ENCODE measurements at regions not wholly inside any gene's neighbourhood (a gene's known extent, or its start where the extent isn't known, plus 50 kb on each side); places are given as distances from the start of the nearest gene placed in this dataset.

- no peak overlapping the region for H3K4me3 ChIP-seq
- intact Hi-C loops (cut with DNase I): no loop called here
- H3K27me3 ChIP-seq: no peaks in the 10 kb centered on the region
- no peaks in the 10 kb centered on the region for H3K4me1 ChIP-seq
- TF ChIP-seq POLR2A (IDR thresholded peaks at IDR 0.05) (no peak), CTCF (IDR thresholded peaks at IDR 0.05) (no peak)
- WGBS, 2 donors: 69 to 88% methylated on average over 11 of the region's 11 CpGs
- no peak for DNase-seq
- H3K9me3 ChIP-seq: no peaks in the 10 kb centered on the region
- no peak overlapping the region for H3K27ac ChIP-seq
- no peak for ATAC-seq
- no peaks in the 10 kb centered on the region for H3K36me3 ChIP-seq (replicated peaks in 1 of 2; ENCODE audit: insufficient read depth in 1 of 2, low read depth in 2 of 2)
These were observed 141.0 kb downstream of the GLI2 start for GRCh38 chr2:120876526-120877280.

- peaks cover 6% of the 10 kb centered on the region for H3K4me1 ChIP-seq
These were observed 141.7 kb downstream of the GLI2 start for GRCh38 chr2:120877409-120877808.

GRCh38 chr2:120878970-120879369, 143.3 kb downstream of the GLI2 start:
- intact Hi-C loops (cut with DNase I): no loop called here
- DNase-seq (no peak), ATAC-seq (no peak)
- H3K9me3 ChIP-seq: no peaks in the 10 kb centered on the region
- no peak for TF ChIP-seq CTCF (IDR thresholded peaks at IDR 0.05)
- no peak for TF ChIP-seq POLR2A (IDR thresholded peaks at IDR 0.05)
- peaks cover 7% of the 10 kb centered on the region for H3K4me1 ChIP-seq
- WGBS, 2 donors: 91 to 100% methylated on average over 2 to 7 of the region's 7 CpGs
- no peaks in the 10 kb centered on the region for H3K27me3 ChIP-seq
- H3K4me3 ChIP-seq: no peak overlapping the region
- no peaks in the 10 kb centered on the region for H3K36me3 ChIP-seq (replicated peaks in 1 of 2; ENCODE audit: insufficient read depth in 1 of 2, low read depth in 2 of 2)
- no peak overlapping the region for H3K27ac ChIP-seq

More at GRCh38 chr2:120877409-120877808, 141.7 kb downstream of the GLI2 start:
- no peak overlapping the region for H3K4me3 ChIP-seq
- intact Hi-C loops (cut with DNase I): no loop called here
- no peak for DNase-seq
- H3K27ac ChIP-seq: no peak overlapping the region
- no peaks in the 10 kb centered on the region for H3K36me3 ChIP-seq (replicated peaks in 1 of 2; ENCODE audit: insufficient read depth in 1 of 2, low read depth in 2 of 2)
- WGBS, 2 donors: 86 to 91% methylated on average over 7 of the region's 7 CpGs
- no peak for ATAC-seq
- H3K9me3 ChIP-seq: no peaks in the 10 kb centered on the region
- TF ChIP-seq CTCF (IDR thresholded peaks at IDR 0.05) (no peak), POLR2A (IDR thresholded peaks at IDR 0.05) (no peak)
- no peaks in the 10 kb centered on the region for H3K27me3 ChIP-seq

GRCh38 chr2:120879431-120880295, 144.0 kb downstream of the GLI2 start:
- Histone ChIP-seq H3K4me1 (peaks cover 7% of the 10 kb centered on the region), H3K4me3 (no peak overlapping the region), H3K36me3 (replicated peaks in 1 of 2; ENCODE audit: insufficient read depth in 1 of 2, low read depth in 2 of 2) (no peaks in the 10 kb centered on the region), H3K9me3 (no peaks in the 10 kb centered on the region), H3K27me3 (no peaks in the 10 kb centered on the region), H3K27ac (no peak overlapping the region)
- ATAC-seq: no peak
- no peak for TF ChIP-seq CTCF (IDR thresholded peaks at IDR 0.05)
- no peak for TF ChIP-seq POLR2A (IDR thresholded peaks at IDR 0.05)
- DNase-seq: no peak
- intact Hi-C loops (cut with DNase I): no loop called here
- WGBS, 2 donors: 77 to 82% methylated on average over 12 to 24 of the region's 24 CpGs
